GM19468 (cell line): ENCODE measurements at regions not wholly inside any gene's neighbourhood (a gene's known extent, or its start where the extent isn't known, plus 50 kb on each side); places are given as distances from the start of the nearest gene placed in this dataset.
"Not testable (repeated sequence)": the region's sequence is repeated elsewhere in the genome, so short reads cannot be mapped to it uniquely, and the experiment has no call there.

ENCODE experiments used
- ATAC-seq: cut with Tn5 transposase; IDR thresholded peaks from one replicate; pipeline ENCODE4 v1.9.1; 2021; ENCODE audit warnings: mild to moderate bottlenecking, moderate library complexity, moderate number of reproducible peaks; ENCODE audit not compliant: unreplicated experiment; ENCODE audit errors: extremely low read depth

DNA sequence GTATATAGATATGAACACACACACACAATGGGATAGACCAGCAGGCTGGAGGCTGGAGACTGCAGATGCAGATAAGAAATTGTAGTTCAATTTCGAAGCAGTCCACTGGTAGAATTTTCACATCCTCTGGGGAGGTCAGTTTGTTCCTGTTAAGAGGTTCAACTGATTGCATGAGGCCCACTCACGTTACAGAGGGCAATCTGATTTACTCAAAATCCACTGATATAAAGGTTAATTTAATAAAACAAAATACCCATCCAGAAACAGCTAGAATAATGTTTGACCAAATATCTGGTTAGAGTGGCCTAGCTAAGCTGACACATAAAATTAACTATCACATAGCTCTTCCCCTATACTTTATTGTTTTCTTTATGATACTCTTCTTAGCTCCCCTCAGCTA is 162.9 kb upstream of the SMIM30 start:
- ATAC-seq = no peak

DNA sequence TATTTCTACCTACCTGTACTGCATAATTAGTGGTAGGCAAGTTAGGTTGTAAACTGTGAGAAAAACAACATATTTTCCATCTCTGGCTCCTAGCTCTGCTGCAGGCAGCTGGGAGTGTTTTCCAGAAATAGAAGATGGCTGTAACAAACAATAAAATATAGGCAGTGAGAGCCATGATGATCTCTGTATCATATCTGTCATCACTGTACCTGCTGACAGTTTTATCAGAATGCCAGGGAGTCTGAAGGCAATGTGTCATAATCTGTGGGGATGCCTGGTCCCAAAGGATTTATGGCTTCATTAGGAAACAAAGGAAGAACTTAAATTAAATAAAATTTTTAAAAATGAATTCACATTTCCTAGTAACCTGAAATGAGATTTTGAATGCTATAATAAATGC is 160.9 kb upstream of the SMIM30 start:
- no peak for ATAC-seq

DNA sequence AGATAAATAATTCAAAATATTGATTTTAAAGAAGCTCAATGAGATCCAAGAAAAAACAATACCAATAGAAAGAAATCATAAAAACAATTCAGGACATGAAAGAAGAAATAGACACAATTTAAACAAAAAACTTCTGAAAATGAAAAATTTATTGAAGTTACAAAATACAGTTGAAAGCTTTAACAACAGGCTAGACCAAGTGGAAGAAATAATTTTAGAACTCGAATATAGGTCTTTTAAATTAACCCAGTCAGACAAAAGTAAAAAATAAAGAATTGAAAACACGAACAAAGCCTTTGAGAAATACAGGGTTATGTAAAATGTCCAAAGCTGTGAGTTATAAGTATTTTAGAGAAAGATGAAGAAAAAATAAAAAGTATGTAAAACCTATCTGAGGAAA is 152.4 kb upstream of the SMIM30 start:
- ATAC-seq = no peak

DNA sequence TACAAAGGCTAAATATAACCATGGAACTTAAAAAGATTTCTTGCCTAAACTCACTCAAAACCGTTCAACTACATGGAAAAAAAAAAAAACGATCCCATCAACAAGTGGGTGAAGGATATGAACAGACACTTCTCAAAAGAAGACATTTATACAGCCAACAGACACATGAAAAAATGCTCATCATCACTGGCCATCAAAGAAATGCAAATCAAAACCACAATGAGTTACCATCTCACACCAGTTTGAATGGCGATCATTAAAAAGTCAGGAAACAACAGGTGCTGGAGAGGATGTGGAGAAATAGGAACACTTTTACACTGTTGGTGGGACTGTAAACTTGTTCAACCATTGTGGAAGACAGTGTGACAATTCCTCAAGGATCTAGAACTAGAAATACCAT is 151.2 kb upstream of the SMIM30 start:
- ATAC-seq = not testable (repeated sequence)

DNA sequence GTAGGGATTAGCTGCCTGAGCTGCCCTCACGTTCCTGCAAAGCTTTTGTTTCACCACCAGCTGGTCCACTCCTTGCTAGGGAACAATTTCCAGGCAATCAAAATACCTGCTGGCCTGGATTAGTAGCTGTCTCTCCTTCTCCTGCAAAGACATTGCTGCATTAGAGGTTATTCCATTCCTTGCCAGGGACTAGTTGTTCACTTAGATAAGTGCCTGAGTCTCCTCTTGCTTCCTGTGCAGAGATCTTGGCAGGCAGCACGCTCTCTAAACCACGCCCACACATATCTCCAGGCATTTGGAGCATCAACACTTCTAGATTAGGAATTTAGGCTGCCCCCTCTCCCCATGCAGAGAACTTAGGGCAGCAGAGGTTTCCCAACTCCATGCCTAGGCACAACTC is 150.4 kb upstream of the SMIM30 start:
- ATAC-seq = no peak

DNA sequence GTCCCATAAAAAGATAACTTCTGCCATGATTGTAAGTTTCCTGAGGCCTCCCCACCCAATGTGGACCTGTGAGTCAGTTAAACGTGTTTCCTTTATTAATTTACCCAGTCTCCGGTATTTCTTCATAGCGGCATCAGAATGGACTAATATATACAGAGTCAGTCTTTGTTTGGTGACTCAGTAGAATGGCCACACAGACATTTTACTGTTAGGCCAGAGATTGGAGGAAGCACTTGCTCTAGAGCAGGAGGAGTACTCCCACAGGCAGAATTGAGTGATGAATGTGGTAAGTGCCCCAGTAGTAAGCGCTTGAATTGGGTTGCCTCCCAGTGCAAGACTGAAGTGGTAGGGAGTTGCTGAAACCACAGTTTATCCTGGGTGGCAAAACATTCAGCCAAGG is 149.5 kb upstream of the SMIM30 start:
- ATAC-seq = no peak

DNA sequence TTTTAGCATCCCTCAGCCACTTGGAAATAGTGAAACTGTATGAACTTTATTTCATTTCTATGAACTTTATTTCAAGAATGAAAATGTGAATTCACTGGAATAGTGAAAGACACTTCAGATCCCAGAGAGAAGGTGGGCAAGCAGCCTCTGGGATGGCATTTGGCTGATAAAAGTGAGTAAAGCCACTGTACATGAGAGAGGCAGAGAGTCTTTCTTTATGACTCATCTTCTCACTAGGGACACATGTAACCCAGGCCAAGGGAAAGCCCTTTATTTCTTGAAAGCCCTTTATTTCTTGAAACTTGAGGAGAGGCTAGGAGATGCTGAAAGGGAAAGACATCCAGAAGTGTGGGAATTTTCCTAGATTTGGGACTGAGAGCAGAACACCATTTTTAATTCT is 148.9 kb upstream of the SMIM30 start:
- no peak for ATAC-seq

DNA sequence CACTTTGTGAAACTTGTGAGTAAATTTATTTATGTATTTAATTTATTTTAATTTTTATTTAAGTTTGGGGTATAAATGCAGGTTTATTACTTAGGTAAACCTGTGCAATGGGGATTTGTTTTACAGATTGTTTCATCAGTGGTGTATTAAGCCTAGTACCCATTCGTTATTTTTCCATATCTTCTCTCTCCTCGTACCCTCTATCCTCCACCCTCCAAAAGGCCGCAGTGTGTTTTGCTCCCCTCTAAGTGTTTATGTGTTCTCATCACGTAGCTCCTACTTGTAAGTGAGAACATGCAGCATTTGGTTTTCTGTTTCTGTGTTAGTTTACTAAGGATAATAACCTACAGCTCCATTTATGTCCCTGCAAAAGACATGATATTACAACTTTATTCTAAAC is 145.4 kb upstream of the SMIM30 start:
- ATAC-seq = no peak

DNA sequence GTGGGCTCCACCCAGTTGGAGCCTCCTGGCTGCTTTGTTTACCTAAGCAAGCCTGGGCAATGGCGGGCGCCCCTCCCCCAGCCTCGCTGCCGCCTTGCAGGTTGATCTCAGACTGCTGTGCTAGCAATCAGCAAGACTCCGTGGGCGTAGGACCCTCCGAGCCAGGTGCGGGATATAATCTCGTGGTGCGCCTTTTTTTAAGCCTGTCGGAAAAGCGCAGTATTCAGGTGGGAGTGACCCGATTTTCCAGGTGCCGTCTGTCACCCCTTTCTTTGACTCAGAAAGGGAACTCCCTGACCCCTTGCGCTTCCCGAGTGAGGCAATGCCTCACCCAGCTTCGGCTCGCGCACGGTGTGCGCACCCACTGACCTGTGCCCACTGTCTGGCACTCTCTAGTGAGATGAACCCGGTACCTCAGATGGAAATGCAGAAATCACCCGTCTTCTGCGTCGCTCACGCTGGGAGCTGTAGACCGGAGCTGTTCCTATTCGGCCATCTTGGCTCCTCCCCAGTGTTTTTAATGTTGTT is 144.9 kb upstream of the SMIM30 start:
- not testable (repeated sequence) for ATAC-seq

DNA sequence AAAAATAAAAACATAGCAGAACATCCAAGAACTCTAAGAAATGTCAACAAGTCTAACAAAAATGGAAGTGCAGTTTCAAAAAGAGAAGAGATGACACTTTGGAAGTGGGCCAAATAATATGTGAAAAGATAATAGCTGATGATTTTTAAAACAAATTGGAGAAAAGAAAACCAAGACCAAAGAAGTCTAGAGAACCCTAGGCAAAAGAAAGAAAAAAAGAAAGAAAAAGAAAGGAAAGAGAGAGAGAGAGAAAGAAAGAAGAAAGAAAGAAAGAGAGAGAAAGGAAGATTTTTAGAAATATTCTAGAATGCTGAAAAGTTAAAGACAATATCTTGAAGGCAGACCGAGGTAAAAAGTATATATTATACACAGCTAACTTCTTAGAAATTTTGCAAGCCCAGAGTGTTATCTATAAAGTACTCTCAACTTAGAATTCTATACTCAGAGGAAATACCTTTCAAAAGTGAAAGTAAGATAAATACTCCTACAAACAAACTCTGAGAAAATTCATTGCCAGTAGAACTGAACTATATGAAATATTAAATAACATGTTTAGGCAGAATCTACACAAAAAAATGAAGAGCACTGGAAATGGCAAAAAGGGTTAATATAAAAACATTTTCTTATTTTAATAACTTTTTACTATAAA is 138.7 kb upstream of the SMIM30 start:
- ATAC-seq = no peak

DNA sequence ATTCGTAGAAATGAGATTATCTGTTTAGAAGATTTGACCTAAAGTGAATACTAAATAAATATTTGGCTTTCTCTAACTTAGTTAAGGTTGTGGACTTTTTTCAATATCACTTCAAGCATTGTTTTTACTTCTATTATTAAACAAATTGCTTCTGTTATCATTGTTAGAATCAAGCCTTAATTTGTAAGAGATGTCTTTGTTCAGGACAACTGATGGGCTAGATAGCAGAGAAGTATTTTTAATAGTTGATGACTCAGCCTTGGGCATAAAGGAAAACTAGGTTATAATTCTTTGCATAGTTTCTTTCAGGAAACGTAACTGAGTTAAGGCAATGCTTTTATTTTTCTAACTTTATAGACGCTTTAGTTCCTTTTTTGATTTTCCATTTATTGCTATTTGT is 128.8 kb upstream of the SMIM30 start:
- ATAC-seq = no peak

DNA sequence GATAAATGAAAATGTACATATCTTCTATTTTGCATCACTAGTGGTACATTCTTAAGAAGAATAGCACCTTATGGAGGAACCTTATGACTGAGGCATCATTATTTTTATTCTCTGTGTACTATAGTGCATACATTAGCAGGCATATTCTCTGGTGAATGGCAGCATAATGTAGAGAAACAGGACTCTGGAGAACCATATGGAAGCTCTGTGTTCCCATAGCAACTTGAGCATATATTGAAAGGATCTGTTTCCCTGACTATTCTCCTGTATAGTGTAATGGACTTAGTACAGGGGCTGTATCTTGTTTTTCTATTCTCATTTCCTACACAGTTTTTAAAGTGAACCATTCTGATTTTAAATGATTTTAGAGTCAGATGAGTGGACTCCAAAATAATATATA is 128.4 kb upstream of the SMIM30 start:
- ATAC-seq = no peak

DNA sequence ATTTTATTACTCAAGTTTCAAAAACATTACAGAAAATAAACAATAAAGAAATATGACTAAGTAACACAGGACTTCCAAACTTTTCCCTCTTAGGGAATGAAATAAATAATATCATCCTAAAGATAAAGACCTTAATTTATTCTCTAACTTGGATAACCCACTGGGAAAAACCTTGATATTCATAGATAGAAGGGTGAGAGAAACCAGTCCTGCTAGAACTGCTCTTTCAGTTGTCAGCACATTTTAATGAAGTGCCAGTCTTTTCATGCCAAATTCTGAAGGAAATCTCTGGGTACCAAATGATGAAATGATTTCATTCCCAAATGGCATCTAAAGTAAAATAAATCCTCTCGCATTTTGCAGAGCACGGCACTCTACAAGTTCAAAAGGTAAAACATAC is 114.5 kb upstream of the SMIM30 start:
- ATAC-seq = no peak

DNA sequence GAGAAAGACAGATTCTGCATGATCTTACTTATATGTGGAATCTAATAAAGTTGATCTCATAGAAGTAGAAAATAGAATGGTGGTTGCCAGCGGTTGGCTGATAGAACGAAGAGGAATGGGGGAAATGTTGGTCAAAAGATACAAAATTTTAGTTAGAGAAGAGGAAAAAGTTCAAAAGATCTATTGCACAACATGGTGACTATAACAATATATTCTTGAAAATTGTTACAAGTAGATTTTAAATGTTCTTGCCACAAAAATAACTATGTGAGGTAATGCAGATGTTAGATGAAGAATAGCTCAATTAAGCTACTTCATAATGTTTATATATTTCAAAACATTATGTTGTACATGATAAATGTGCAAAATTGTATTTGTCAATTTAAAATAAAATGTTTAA is 112.3 kb upstream of the SMIM30 start:
- no peak for ATAC-seq

DNA sequence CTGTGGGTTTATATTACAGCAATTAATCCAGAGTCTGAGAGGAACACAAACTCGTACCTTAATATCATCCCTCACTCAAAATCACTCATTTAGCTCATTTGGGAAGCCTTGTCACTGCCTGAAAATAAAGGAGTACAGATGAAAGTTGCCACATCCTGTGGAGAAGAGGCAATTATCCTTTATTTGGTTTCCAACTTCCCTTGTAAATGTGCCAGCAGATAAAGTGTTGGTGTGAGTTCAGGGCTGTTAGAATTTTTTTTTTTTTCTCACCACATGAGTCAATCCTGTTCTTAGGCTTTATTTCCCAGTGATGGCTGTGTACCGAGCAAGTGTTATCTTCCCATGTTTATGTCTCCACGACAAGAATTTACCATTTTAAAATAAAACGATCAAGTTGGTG is 99.0 kb upstream of the SMIM30 start:
- no peak for ATAC-seq

DNA sequence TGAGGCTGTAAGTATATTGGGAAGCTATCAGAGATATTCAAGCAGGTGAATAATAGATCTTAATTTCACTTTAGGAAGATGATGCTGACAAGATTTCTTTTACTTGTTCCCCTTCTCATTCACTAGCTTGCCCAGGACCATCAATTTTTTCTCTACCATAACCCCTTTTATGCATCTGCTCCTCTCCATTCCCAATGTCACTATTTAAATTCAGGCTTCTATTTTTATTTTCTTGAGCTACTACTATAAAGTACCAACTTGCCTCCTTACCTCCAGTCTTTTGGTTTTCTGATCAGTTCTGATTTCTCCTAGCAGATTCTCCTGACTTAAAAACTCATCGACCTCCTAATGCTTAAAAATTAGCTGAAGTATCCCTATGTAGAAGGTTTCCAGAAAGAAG is 97.7 kb upstream of the SMIM30 start:
- no peak for ATAC-seq

DNA sequence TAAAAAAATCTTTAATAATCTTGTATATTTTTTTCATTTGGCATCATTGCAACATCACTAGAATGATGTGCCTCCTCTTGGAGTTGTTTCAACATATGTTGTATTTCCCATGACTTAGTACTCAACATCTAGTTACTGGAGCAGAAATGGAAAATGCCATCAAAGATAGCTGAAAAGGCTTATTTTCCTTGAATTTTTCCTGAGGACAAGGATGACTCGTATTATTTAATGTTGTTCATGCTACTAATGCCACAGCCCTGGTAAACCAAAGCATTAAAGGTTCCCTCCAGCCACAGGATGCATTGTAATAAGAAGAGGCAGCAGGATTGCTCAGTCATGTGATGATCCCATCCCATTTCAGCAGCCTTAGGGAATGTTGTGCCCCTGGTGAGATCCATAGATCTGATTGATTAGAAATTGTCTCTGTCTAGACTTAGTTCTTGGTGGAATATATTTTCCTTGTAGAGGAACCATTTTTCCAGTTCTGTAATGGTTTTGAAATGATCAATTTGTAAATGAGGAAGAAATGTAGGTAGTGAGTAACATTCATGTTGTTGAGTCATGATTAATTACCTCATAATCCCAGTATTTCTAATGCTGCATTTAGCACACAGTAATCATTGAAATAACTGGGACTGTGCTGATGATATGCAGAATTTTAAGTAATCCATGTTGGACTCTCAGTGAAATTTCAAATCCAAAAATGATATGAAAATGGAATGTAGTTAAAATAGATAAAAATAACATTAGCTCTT is 91.3 kb upstream of the SMIM30 start:
- no peak for ATAC-seq

DNA sequence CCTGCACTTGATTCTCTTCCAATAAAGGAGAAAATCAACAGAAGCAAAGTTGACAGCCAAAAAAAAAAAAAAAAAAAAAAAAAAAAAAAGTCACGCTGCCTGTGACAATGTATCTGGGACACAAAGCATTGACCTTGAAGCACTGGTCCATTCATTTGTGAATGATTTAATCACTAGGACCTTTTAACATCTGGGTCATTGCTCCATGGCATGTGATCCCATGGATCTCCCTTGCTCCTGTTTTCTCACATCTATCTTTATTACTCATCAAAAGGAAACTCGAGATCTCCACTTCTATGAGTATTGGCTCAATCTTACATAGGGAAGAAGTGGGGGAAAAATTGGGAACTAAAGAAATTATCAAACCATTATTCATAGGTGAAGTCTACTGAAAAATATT is 89.6 kb upstream of the SMIM30 start:
- ATAC-seq = no peak

DNA sequence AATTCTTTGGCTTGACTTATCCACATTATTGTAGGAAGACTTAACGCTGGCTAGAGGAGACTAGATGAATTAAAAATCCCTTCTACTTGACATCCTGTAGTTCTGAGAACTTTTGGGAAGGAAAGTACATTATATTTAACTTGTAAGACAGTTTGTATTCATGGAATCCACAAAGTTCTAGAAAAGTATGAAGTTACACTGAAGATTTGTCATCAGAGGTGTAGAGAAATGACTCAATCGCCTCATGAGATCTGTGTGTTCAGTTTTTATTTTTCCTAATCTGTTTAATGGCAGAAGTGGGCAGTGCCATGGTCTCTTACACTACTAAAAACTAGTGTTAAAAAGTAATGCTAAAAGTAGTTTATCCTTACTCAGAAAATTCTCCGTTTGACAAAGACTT is 89.1 kb upstream of the SMIM30 start:
- ATAC-seq = no peak

DNA sequence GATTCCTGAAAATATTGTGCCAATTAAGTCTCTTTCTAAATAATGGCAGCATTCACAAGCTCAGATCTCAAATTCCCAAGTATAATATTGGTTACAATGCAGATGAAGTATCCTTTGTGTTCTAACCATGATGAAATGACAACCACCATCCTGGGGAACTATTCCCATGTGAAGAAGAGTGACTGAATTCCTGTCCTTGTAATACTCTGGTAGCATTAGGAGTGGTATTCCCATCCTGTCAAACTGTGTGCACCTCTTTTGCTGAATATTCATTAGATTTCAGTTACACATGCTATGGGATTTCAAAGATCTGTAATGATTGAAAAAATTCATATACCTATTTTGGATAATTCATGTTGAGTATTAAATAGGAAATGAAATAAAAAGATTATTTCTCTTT is 86.1 kb upstream of the SMIM30 start:
- ATAC-seq = no peak

DNA sequence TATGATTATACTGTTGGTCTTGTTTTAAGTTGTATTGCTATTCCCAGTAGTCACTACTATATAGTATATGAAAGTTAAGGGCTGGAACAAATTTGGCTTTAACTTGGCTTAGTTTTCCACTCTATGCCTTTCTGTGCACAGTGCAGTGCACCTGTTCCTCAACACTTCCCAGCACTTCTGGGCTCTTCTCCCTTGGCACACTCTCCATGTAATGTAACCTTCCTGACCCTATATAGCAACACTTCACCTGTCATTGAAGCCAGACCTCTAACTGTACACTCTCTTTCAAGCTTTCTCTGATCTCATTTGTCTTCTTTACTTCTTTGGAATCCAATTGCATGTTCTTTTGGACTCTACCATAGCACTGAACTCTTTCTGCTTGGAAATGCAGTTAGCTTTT is 83.9 kb upstream of the SMIM30 start:
- no peak for ATAC-seq

DNA sequence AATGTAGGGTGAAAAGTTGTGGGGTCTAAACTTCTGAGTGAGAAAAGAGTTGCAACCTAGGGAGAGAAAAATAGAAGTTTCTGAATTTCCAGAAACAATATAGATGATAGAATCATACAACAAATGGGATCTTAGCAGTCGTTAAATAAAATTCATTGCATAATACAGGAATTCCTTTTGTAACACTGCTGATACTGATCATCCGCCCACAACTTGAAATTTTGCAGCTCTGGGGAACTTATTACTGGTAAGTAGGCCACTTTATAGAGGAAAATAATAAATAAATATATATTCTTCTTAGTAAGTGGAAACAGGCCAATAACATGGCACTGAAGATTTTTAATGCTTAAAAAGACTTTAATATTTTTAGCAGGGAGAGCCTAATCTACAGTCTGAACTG is 81.9 kb upstream of the SMIM30 start:
- ATAC-seq = no peak
